ENCODE measurements at regions not wholly inside any gene's neighbourhood (a gene's known extent, or its start where the extent isn't known, plus 50 kb on each side); places are given as distances from the start of the nearest gene placed in this dataset.

DNA sequence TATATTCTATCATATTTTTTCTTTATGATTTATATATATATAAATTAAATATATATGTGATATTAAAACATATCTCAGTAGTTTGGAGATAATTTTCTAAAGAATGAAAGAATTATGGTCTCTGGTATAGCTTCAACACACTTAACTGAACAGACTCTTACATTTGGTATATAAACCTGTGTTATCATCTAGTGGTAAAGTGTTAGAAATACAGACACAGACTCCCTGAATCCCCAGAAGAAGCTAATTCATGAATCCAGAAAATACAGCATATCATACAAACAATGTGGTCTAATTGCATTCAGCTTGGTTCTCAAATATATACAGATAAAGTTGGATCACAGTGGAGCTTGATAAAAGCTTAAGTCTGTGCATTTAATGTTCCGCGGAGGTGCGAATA is 1100.4 kb downstream of the ROBO2 start:
- no peak overlapping the region for H3K27ac ChIP-seq (ENCODE audit: low read depth, low read length)
- H3K4me3 ChIP-seq (ENCODE audit: insufficient read depth, low read length, poor library complexity, severe bottlenecking), result no peak overlapping the region
- H2AFZ ChIP-seq (ENCODE audit: low read depth, low read length, severe bottlenecking), result no peak overlapping the region
- H4K20me1 ChIP-seq (ENCODE audit: low read depth, low read length), result no peaks in the 10 kb centered on the region
- H3K36me3 ChIP-seq (ENCODE audit: low read length), result no peaks in the 10 kb centered on the region
- H3K9me2 ChIP-seq (replicated peaks; ENCODE audit: insufficient read depth, low read length), result no peaks in the 10 kb centered on the region
- no peaks in the 10 kb centered on the region for H3K9me3 ChIP-seq (ENCODE audit: insufficient read depth, low read length)
- H3F3A ChIP-seq (ENCODE audit: insufficient read depth), result no peaks in the 10 kb centered on the region
- H3K27me3 ChIP-seq (ENCODE audit: low read length), result no peaks in the 10 kb centered on the region
- TF ChIP-seq CTCF (IDR thresholded peaks at IDR 0.05; ENCODE audit: insufficient read depth, low read length, poor library complexity, severe bottlenecking) (no peak), EZH2phosphoT487 (conservative IDR thresholded peaks at IDR 0.05; ENCODE audit: low read length) (no peak)
- no peaks in the 10 kb centered on the region for H3K79me2 ChIP-seq (ENCODE audit: insufficient read depth, low read length)
- no peak overlapping the region for H3K9ac ChIP-seq (ENCODE audit: low read length)
- H3K4me2 ChIP-seq (ENCODE audit: low read depth, low read length, poor library complexity, severe bottlenecking), result no peak overlapping the region

DNA sequence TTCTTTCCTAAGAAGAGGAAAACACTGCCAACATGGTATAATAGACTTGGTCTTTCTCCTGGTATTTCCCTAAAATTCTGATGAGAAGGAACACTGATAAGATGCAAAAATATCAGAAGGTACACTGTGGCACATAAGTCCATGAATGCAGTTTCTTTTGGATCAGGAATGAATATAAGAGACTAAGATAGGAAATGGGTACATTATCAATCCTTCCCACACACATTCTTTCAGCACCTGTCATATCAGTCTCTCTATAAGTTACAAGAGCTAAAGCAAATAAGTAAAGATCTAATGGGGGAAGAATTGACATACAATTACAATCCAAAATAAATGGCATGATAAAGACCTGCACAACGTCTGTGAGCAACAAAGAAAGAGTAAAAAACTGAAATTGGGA is 1101.0 kb downstream of the ROBO2 start:
- Histone ChIP-seq H4K20me1 (ENCODE audit: low read depth, low read length) (no peaks in the 10 kb centered on the region), H3F3A (ENCODE audit: insufficient read depth) (no peaks in the 10 kb centered on the region), H3K9me3 (ENCODE audit: insufficient read depth, low read length) (no peaks in the 10 kb centered on the region), H3K9ac (ENCODE audit: low read length) (no peak overlapping the region), H3K9me2 (replicated peaks; ENCODE audit: insufficient read depth, low read length) (no peaks in the 10 kb centered on the region), H3K27ac (ENCODE audit: low read depth, low read length) (no peak overlapping the region), H3K4me2 (ENCODE audit: low read depth, low read length, poor library complexity, severe bottlenecking) (no peak overlapping the region), H3K79me2 (ENCODE audit: insufficient read depth, low read length) (no peaks in the 10 kb centered on the region), H3K36me3 (ENCODE audit: low read length) (no peaks in the 10 kb centered on the region), H3K27me3 (ENCODE audit: low read length) (no peaks in the 10 kb centered on the region), H3K4me3 (ENCODE audit: insufficient read depth, low read length, poor library complexity, severe bottlenecking) (no peak overlapping the region), H2AFZ (ENCODE audit: low read depth, low read length, severe bottlenecking) (no peak overlapping the region)
- no peak for TF ChIP-seq CTCF (IDR thresholded peaks at IDR 0.05; ENCODE audit: insufficient read depth, low read length, poor library complexity, severe bottlenecking)
- no peak for TF ChIP-seq EZH2phosphoT487 (conservative IDR thresholded peaks at IDR 0.05; ENCODE audit: low read length)

GRCh38 chr3:78141269-78141668 is 1101.4 kb downstream of the ROBO2 start:
- no peak overlapping the region for H3K27ac ChIP-seq (ENCODE audit: low read depth, low read length)
- no peaks in the 10 kb centered on the region for H4K20me1 ChIP-seq (ENCODE audit: low read depth, low read length)
- H3K4me3 ChIP-seq (ENCODE audit: insufficient read depth, low read length, poor library complexity, severe bottlenecking), result no peak overlapping the region
- no peaks in the 10 kb centered on the region for H3K27me3 ChIP-seq (ENCODE audit: low read length)
- H3K9ac ChIP-seq (ENCODE audit: low read length), result no peak overlapping the region
- H2AFZ ChIP-seq (ENCODE audit: low read depth, low read length, severe bottlenecking), result no peak overlapping the region
- no peaks in the 10 kb centered on the region for H3K79me2 ChIP-seq (ENCODE audit: insufficient read depth, low read length)
- no peak overlapping the region for H3K4me2 ChIP-seq (ENCODE audit: low read depth, low read length, poor library complexity, severe bottlenecking)
- TF ChIP-seq EZH2phosphoT487 (conservative IDR thresholded peaks at IDR 0.05; ENCODE audit: low read length) (no peak), CTCF (IDR thresholded peaks at IDR 0.05; ENCODE audit: insufficient read depth, low read length, poor library complexity, severe bottlenecking) (no peak)
- no peaks in the 10 kb centered on the region for H3K9me3 ChIP-seq (ENCODE audit: insufficient read depth, low read length)
- H3K9me2 ChIP-seq (replicated peaks; ENCODE audit: insufficient read depth, low read length), result no peaks in the 10 kb centered on the region
- no peaks in the 10 kb centered on the region for H3K36me3 ChIP-seq (ENCODE audit: low read length)
- no peaks in the 10 kb centered on the region for H3F3A ChIP-seq (ENCODE audit: insufficient read depth)

GRCh38 chr3:78143000-78143399 is 1103.1 kb downstream of the ROBO2 start:
- no peaks in the 10 kb centered on the region for H3K27me3 ChIP-seq (ENCODE audit: low read length)
- H4K20me1 ChIP-seq (ENCODE audit: low read depth, low read length), result no peaks in the 10 kb centered on the region
- no peaks in the 10 kb centered on the region for H3F3A ChIP-seq (ENCODE audit: insufficient read depth)
- no peaks in the 10 kb centered on the region for H3K36me3 ChIP-seq (ENCODE audit: low read length)
- H3K9me2 ChIP-seq (replicated peaks; ENCODE audit: insufficient read depth, low read length), result no peaks in the 10 kb centered on the region
- H3K27ac ChIP-seq (ENCODE audit: low read depth, low read length), result no peak overlapping the region
- no peak overlapping the region for H2AFZ ChIP-seq (ENCODE audit: low read depth, low read length, severe bottlenecking)
- no peak overlapping the region for H3K4me2 ChIP-seq (ENCODE audit: low read depth, low read length, poor library complexity, severe bottlenecking)
- no peaks in the 10 kb centered on the region for H3K79me2 ChIP-seq (ENCODE audit: insufficient read depth, low read length)
- H3K9me3 ChIP-seq (ENCODE audit: insufficient read depth, low read length), result no peaks in the 10 kb centered on the region
- H3K4me3 ChIP-seq (ENCODE audit: insufficient read depth, low read length, poor library complexity, severe bottlenecking), result no peak overlapping the region
- no peak overlapping the region for H3K9ac ChIP-seq (ENCODE audit: low read length)
- no peak for TF ChIP-seq EZH2phosphoT487 (conservative IDR thresholded peaks at IDR 0.05; ENCODE audit: low read length)
- no peak for TF ChIP-seq CTCF (IDR thresholded peaks at IDR 0.05; ENCODE audit: insufficient read depth, low read length, poor library complexity, severe bottlenecking)
